ENCODE measurements at regions not wholly inside any gene's neighbourhood (a gene's known extent, or its start where the extent isn't known, plus 50 kb on each side); places are given as distances from the start of the nearest gene placed in this dataset.
"Not testable (repeated sequence)": the region's sequence is repeated elsewhere in the genome, so short reads cannot be mapped to it uniquely, and the experiment has no call there.

- DNase-seq, result not testable (repeated sequence)
Measured at GRCh38 chrX:40951407-40951806, 133.8 kb upstream of the USP9X start.

- DNase-seq, result no peak
Measured at GRCh38 chrX:40952855-40953254, 132.4 kb upstream of the USP9X start.

DNA sequence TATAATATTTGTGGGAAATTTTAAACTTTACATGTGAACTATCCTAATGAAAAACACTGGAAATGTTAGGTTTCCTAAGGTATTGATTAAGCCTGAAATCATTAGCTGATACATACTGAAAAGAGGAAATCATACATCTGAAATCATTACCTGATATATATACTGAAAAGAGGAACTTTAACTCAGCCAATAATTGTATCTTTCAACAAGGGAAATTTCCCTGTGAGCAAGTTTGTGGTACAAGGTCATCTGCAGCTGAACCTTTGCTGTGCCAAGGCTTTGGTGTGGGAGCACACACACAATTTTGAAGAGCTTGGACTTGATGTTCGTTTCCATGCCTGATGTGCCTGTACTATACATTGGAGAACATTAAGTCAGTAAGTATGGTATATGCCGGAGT is 131.9 kb upstream of the USP9X start:
- no peak for DNase-seq

DNA sequence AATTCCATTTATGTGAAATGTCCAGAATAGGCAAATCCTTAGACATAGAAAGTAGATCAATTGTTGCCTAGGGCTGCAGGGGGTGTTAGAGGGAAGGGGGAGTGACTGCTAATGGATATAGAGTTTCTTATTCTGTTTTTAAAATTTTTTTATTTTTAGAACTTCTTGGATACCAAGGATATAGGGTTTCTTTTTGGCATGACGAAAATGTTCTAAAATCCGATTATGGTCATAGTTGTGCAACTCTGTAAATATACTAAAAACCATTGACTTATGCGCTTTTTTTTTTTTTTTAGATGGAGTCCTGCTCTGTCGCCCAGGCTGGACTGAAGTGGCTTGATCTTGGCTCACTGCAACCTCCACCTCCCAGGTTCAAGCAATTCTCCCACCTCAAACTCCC is 125.2 kb upstream of the USP9X start:
- DNase-seq, result no peak

DNA sequence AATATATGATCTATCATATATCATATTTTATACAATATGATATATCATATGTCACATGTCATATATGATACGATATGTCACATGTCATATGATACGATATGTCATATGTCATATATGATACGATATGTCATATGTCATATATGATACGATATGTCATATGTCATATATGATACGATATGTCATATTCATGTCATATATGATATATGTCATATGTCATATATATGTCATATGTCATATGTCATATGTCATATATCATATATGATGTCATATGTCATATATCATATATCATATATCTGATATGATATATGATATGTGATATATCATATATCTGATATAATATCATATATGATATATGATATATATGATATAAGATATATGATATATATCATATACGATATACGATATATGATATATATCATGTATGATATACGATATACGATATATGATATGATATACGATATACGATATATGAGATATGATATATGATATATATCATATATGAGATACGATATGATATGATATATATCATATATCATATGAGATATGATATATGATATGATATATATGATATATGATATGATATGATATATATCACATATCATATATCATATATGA is 122.3 kb upstream of the USP9X start:
- DNase-seq, result no peak

DNA sequence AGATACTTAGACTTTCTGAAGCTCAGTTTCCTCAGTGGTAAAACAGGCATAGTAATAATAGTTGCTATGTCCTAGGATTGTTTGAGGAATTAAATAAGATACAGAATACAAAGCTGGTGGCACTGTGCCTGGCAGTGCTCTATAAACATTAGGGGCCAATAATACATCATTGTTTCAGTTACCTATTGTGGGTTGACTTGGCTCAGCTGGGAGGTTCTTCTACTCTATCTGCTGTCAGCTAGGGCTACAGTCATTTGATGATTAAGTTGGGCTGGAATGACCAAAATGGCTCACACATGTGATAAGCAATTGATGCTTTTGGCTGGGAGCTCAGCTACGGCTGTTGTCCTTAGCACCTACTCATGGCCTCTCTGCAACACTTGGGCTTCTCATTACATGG is 121.2 kb upstream of the USP9X start:
- DNase-seq, result no peak

DNA sequence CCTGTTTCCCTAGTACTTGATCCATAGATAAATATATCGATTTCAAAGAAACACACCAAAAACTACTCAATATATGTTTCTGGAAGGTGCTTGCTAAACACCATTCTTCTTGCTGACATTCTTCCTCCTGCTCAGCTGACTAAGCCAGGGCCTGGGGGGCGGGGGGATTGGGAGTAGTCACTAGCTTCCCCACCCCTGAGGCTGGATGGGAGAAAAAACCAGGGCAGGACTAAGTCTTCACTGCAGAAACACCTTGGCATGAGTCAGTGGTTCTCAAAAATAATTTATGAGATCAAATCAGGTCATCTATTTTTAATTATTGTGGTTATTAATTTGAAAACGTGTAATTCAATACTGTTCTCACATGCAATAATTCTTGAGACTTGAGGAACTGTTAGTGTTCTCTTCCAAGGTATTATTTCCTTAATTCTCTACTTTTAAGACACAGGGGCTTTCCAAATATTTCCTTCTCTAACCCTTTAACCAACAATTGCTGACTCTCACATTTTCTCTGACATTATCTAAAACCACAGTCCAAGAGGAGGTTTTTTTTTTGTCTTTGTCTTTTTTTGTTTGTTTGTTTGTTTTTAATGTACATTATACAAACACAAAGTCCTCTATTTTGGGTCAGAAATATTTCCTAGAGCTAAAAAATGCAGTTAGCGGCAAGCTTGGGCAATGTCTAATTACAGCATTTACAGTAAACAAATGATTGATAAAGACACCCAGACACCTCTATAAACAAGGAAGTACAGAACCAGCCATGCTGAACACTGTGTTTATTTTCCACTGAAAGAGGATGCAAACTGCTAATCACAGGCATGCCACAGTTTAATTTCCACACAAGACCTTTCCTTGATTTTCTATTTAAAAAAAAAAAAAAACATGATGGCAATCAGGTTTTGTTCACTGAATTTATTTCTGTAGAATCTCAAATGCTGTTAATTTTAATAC is 120.3 kb upstream of the USP9X start:
- DNase-seq, result no peak

- no peak for DNase-seq
Measured at GRCh38 chrX:40966213-40966820, 118.9 kb upstream of the USP9X start.

DNA sequence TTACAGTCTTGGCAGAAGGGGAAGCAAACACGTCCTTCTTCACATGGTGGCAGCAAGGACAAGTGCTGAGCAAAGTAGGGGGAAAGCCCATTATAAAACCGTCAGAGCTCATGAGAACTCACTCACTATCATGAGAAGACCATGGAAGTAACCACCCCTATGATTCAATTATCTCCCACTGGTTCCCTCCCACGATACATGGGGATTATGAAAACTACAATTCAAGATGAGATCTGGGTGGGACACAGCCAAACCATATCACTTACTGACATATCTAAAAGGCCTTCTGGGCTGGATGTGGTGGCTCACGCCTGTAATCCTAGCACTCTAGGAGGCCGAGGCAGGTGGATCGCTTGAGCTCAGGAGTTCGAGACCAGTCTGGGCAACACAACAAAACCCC is 117.1 kb upstream of the USP9X start:
- no peak for DNase-seq

- no peak for DNase-seq
Measured at GRCh38 chrX:40971736-40972135, 113.5 kb upstream of the USP9X start.

DNA sequence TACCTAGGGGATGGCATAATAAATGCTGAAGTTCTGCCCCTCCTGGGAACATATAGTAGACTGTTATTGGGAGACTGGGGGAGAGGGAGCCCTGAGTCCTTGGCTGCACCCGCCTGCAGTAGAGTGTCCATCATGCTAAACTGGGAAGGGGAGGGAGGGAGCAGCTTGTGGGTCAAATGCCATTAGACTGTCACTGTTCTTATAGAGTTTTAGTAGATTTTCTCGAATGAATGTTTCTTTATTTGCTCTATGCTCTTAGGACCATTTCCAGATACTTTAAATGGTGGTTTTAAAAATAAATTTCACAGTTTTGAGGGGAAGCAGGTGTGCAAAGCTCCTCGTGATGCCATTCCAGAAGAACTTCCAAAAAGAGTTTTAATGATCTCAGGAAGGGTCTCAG is 111.6 kb upstream of the USP9X start:
- DNase-seq, result no peak

DNA sequence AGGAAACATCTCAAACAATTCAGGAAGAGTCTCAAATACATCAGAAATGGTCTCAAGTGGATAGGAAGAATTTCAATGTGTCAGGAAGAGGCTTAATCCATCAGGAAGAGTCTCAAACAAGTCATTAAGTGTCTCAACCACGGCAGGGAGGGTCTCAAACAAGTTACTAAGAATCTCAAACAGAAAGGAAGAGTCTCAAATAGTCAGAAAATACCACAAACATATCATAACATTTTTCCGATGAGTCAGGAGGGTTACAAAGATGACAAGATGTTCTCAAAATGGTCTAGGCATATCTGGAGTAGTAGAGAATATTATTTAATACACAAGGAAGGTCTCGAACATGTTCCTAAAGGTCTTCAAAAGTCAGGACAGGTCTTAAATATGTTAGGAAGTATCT is 109.3 kb upstream of the USP9X start:
- no peak for DNase-seq

DNA sequence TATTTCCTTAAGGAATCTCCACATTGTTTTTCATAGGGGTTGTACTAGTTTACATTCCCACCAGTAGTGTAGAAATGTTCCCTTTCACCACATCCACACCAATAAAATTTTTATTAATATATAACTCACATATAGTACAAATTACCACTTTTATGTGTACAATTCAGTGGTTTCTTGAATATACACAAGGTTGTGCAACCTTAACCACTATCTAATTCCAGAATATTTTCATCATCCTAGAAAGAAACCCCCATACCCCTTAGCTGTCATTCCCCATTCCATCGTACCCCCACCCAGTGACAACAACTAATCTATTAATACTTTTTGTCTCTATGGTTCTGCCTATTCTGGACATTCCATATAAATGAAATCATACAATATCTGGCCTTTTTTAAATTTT is 108.3 kb upstream of the USP9X start:
- no peak for DNase-seq

GRCh38 chrX:40984962-40985361 is 100.3 kb upstream of the USP9X start:
- no peak for DNase-seq

- no peak for DNase-seq
Measured at GRCh38 chrX:40987413-40987812, 97.8 kb upstream of the USP9X start.

- DNase-seq, result no peak
Measured at GRCh38 chrX:40988100-40988499, 97.1 kb upstream of the USP9X start.

GRCh38 chrX:40993395-40993794 is 91.8 kb upstream of the USP9X start:
- not testable (repeated sequence) for DNase-seq

GRCh38 chrX:40996886-40997530 is 88.2 kb upstream of the USP9X start:
- no peak for DNase-seq

GRCh38 chrX:40998123-40998522 is 87.1 kb upstream of the USP9X start:
- DNase-seq, result no peak

- no peak for DNase-seq
Measured at GRCh38 chrX:41001327-41001726, 83.9 kb upstream of the USP9X start.

DNA sequence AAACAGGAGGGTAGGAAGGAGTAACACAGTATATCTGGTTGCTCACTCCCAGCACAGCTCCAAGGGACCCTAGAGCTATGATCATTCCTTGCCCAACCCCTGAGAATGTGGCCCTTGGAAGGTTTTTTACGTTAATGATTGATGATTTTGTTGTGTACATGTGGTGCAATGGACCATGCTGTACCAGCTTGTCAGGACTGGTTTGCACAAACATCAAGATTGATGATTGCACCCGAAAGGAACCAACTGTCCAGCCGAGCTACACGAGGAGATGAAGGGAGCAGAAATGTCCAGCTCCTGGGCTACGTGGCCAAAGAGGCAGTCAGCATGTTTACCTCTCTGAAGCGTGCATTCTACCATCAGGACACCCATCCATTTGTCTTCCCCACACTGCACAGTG is 83.2 kb upstream of the USP9X start:
- no peak for DNase-seq

DNA sequence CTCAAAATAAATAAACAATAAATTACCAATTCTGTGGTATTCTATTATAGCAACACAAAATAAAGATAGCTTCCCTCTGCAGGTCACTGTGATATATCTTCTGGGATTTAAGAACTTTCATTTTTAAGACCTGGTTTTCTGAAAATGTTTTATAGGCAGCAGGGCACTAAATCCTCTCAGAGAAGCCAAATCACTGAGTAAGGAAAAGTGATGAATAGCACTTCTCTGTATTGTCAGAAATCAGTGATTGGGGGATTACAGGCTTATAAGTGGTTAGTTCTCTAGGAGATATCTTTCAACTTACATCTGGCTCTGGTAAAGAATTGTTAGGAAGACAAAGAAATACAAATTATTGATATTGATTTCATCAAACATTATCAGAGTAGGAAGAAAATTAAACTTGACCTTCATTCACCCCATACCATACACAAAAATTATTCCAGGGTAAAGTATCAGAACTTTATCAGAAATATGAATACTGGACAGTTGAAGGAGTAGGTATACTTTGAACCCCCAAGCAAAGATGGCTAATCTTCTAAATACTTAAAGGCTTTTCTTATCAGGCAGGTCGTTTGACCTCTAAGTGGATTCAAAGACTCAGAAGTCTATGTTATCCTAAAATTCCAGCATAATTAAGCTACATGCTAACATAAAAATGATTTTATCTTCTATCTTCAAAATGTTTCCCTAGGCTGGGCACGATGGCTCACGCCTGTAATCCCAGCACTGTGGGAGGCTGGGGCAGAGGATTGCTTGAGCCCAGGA is 81.6 kb upstream of the USP9X start:
- no peak for DNase-seq
